Natural killer cell (primary cell): ENCODE measurements at regions not wholly inside any gene's neighbourhood (a gene's known extent, or its start where the extent isn't known, plus 50 kb on each side); places are given as distances from the start of the nearest gene placed in this dataset.

Source experiments
- ATAC-seq, 3 donors: fragments of 150-1000 bp in 2 of 3; fragments of 200-7000 bp in 1 of 3; cut with Tn5 transposase; 1 replicate in 1 of 3; 2 replicates in 2 of 3; pipeline ENCODE4 v1.10.0; 2021; ENCODE audit warnings: mild to moderate bottlenecking in 2 of 3, moderate library complexity in 2 of 3
- DNase-seq, 2 donors: peaks; one replicate each; pipeline versions ENCODE4 v3.0.0 to v3.0.0-alpha.2; 2013 to 2021; ENCODE audit warnings: mixed read lengths in 1 of 2
- H3K27ac ChIP-seq: one replicate; pipeline ENCODE4 v1.5.1; 2013; ENCODE audit warnings: mild to moderate bottlenecking, low read length
- H3K27me3 ChIP-seq: one replicate; pipeline ENCODE4 v1.6.1; 2013; ENCODE audit warnings: low read length; ENCODE audit not compliant: control insufficient read depth, insufficient read depth
- H3K36me3 ChIP-seq: one replicate; pipeline ENCODE4 v1.6.1; 2013; ENCODE audit warnings: low read length; ENCODE audit not compliant: control insufficient read depth, insufficient read depth
- H3K4me1 ChIP-seq: one replicate; pipeline ENCODE4 v1.6.1; 2013; ENCODE audit warnings: low read length; ENCODE audit not compliant: control insufficient read depth, insufficient read depth
- H3K4me3 ChIP-seq: one replicate; pipeline ENCODE4 v1.5.1; 2013; ENCODE audit warnings: low read length
- H3K9me3 ChIP-seq: one replicate; pipeline ENCODE4 v1.6.1; 2013; ENCODE audit warnings: low read length; ENCODE audit not compliant: control insufficient read depth, insufficient read depth
- H3K27ac Mint-ChIP-seq, 2 donors: one replicate each; pipeline ENCODE4 v1.8.0; 2022; ENCODE audit warnings: mild to moderate bottlenecking in 2 of 2, mixed read lengths in 2 of 2, moderate library complexity in 1 of 2
- H3K27me3 Mint-ChIP-seq, 2 donors: one replicate each; pipeline ENCODE4 v1.8.0; 2022; ENCODE audit warnings: low read depth in 2 of 2, mixed read lengths in 2 of 2
- H3K36me3 Mint-ChIP-seq: one replicate; pipeline ENCODE4 v1.8.0; 2022; ENCODE audit warnings: mixed read lengths
- H3K4me1 Mint-ChIP-seq, 2 donors: one replicate each; pipeline ENCODE4 v1.8.0; 2022; ENCODE audit warnings: mixed read lengths in 2 of 2
- H3K4me3 Mint-ChIP-seq: one replicate; pipeline ENCODE4 v1.8.0; 2022; ENCODE audit warnings: mild to moderate bottlenecking, moderate library complexity, mixed read lengths
- H3K9me3 Mint-ChIP-seq, 2 donors: one replicate each; pipeline ENCODE4 v1.8.0; 2022; ENCODE audit warnings: mixed read lengths in 2 of 2
- WGBS: methylation state at CpG from one replicate; pipeline ENCODE4 v1.1.7; 2013; ENCODE audit warnings: missing lambda C conversion rate; ENCODE audit not compliant: insufficient coverage; 5-methylcytosine and 5-hydroxymethylcytosine counted together
- intact Hi-C: fragments of 100-400 bp; cut with micrococcal nuclease; formaldehyde crosslinking; loops from one replicate; pipeline ENCODE4 v1.14.2; 2022
- TF ChIP-seq, protein P1 (sequence below): fragments of 200-600 bp; IDR thresholded peaks from one replicate; pipeline ENCODE4 v1.8.0; 2022; ENCODE audit warnings: antibody characterized with exemption

DNA sequence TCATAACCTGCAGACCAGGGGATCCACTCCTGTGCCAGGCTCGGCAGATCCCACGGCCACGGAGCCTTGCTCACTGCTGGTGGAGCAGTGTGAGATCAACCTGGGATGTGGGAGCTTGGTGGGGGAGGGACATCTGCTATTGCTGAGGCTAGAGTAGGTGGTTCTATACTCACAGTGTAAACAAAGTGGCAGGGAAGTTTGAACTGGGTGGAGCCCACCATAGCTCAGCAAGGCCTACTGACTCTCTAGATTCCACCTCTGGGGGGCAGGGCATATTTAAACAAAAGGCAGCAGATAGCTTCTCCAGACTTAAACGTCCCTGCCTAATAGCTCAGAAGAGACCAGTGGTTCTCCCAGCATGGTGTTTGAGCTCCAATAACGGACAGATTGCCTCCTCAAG lies 54.7 kb upstream of the EPHA5 start:
- intact Hi-C loops, result no loop called here
- Mint-ChIP-seq H3K4me1 (no peaks in the 10 kb centered on the region), H3K9me3 (peaks cover 13 to 21% of the 10 kb centered on the region in 2 donors), H3K4me3 (no peak overlapping the region), H3K36me3 (no peaks in the 10 kb centered on the region), H3K27me3 (no peaks in the 10 kb centered on the region), H3K27ac (no peak overlapping the region)
- DNase-seq (no peak), ATAC-seq (no peak)
- TF ChIP-seq, protein P1, sequence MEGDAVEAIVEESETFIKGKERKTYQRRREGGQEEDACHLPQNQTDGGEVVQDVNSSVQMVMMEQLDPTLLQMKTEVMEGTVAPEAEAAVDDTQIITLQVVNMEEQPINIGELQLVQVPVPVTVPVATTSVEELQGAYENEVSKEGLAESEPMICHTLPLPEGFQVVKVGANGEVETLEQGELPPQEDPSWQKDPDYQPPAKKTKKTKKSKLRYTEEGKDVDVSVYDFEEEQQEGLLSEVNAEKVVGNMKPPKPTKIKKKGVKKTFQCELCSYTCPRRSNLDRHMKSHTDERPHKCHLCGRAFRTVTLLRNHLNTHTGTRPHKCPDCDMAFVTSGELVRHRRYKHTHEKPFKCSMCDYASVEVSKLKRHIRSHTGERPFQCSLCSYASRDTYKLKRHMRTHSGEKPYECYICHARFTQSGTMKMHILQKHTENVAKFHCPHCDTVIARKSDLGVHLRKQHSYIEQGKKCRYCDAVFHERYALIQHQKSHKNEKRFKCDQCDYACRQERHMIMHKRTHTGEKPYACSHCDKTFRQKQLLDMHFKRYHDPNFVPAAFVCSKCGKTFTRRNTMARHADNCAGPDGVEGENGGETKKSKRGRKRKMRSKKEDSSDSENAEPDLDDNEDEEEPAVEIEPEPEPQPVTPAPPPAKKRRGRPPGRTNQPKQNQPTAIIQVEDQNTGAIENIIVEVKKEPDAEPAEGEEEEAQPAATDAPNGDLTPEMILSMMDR, result no peak
- 84% methylated on average over 5 of the region's 5 CpGs for WGBS
- Histone ChIP-seq H3K4me3 (no peak overlapping the region), H3K27me3 (no peaks in the 10 kb centered on the region), H3K4me1 (no peaks in the 10 kb centered on the region), H3K9me3 (no peaks in the 10 kb centered on the region), H3K27ac (no peak overlapping the region), H3K36me3 (no peaks in the 10 kb centered on the region)
